ENCODE measurements at regions not wholly inside any gene's neighbourhood (a gene's known extent, or its start where the extent isn't known, plus 50 kb on each side); places are given as distances from the start of the nearest gene placed in this dataset.

DNA sequence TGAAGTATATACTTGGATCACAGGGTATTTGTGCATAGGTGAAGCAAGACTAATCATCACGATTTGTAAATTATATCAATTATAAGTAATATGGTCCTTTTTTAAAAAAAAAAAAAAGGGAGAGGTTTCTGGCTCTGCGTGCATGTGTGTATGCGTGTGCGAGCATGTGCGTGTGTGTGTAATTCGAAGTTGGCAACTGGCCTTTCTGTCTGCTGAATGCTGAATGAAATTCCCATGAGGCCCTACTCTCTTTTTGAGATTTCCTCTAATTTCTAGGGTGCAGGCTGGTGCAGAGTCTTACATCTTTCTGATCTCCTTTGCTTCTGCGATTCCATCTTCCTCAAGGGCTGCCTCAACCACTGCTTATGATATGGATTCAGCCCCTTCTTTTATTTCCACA is 212.2 kb downstream of the URB2 start:
- no peak overlapping the region for H3K4me3 ChIP-seq (ENCODE audit: low read depth, low read length)
- TF ChIP-seq, protein P1, sequence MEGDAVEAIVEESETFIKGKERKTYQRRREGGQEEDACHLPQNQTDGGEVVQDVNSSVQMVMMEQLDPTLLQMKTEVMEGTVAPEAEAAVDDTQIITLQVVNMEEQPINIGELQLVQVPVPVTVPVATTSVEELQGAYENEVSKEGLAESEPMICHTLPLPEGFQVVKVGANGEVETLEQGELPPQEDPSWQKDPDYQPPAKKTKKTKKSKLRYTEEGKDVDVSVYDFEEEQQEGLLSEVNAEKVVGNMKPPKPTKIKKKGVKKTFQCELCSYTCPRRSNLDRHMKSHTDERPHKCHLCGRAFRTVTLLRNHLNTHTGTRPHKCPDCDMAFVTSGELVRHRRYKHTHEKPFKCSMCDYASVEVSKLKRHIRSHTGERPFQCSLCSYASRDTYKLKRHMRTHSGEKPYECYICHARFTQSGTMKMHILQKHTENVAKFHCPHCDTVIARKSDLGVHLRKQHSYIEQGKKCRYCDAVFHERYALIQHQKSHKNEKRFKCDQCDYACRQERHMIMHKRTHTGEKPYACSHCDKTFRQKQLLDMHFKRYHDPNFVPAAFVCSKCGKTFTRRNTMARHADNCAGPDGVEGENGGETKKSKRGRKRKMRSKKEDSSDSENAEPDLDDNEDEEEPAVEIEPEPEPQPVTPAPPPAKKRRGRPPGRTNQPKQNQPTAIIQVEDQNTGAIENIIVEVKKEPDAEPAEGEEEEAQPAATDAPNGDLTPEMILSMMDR (IDR thresholded peaks at IDR 0.05; ENCODE audit: control insufficient read depth, extremely low read depth, insufficient read depth), result no peak
- no peak for DNase-seq (ENCODE audit: low read depth)

DNA sequence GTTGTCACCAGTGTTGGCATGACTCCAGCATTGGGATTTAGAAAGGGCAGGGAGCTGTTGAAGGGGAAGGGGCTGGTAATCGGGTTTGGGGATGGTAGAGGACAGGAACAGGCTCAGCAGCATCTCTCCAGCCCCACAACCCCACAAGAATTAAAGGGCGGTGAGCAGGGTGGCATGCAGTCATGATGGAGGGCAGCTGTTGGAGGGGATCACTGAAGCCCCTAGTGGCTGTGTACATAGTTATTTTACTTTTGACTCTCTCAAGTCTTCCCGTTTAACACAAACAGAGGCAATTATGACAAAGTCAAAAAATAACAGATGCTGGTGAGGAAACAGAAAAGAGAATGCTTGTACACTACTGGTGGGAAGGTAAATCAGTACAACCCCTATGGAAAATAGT is 213.8 kb downstream of the URB2 start:
- no peak overlapping the region for H3K4me3 ChIP-seq (ENCODE audit: low read depth, low read length)
- TF ChIP-seq, protein P1 (IDR thresholded peaks at IDR 0.05; ENCODE audit: control insufficient read depth, extremely low read depth, insufficient read depth), result no peak
- DNase-seq (ENCODE audit: low read depth), result no peak

DNA sequence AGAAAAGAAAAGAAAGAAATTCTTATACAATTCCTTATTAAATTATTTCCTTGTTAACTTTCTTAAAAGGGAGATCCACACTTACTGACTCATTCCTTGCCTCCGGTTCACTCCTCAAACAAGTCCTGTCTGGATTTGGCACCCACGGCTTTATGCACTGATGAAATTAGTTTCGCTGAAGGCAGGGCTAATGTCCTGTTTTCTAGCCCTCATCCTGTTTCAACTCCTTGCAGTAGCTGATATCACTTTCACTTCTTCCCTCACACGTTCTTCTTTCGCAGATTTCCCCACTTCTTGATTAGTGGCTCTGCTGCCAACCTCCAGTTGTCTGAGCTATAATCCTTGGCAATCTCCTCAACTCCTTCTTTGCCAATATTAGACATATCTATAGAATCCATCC is 215.2 kb downstream of the URB2 start:
- no peak for DNase-seq (ENCODE audit: low read depth)
- TF ChIP-seq, protein P1 (IDR thresholded peaks at IDR 0.05; ENCODE audit: control insufficient read depth, extremely low read depth, insufficient read depth), result no peak
- no peak overlapping the region for H3K4me3 ChIP-seq (ENCODE audit: low read depth, low read length)

DNA sequence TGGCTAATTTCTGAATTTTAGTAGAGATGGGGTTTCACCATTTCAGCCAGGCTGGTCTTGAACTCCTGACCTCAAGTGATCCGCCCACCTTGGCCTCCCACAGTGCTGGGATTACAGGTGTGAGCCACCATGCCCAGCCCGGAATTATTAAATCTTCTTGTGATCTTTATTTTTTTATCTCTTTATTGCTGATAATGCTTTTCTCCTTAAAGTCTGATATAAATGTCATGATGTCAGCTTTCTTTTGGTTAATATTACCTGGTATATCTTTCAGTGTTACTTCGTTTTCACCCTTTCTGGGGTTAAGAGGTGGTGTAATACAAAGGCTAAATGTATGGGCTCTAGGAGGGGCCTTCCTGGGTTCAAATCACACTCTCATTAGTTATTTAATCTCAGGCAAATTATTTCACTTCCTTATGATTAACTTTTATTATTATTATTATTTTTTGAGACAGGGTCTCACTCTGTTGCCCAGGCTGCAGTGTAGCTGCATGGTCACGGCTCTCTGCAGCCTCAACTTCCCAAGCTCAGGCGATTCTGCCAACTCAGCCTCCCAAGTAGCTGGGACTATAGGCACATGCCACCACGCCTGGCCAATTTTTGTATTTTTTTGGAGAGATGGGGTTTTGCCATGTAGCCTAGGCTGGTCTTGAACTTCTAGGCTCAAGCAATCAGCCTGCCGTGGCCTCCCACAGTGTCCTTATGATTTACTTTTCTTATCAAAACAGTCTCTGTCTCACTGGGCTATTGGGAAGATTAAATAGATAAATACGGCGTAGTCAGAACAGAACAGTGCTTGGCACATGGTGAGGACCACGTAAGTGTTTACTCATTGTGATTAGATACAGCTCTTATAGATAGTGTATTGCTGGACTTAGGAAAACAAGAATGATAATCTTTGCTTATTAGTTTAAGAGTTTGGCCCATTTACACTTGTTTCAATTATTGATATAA is 216.5 kb downstream of the URB2 start:
- DNase-seq (ENCODE audit: low read depth), result peak; percentile 70
- no peak overlapping the region for H3K4me3 ChIP-seq (ENCODE audit: low read depth, low read length)
- TF ChIP-seq, protein P1 (IDR thresholded peaks at IDR 0.05; ENCODE audit: control insufficient read depth, extremely low read depth, insufficient read depth), result no peak

DNA sequence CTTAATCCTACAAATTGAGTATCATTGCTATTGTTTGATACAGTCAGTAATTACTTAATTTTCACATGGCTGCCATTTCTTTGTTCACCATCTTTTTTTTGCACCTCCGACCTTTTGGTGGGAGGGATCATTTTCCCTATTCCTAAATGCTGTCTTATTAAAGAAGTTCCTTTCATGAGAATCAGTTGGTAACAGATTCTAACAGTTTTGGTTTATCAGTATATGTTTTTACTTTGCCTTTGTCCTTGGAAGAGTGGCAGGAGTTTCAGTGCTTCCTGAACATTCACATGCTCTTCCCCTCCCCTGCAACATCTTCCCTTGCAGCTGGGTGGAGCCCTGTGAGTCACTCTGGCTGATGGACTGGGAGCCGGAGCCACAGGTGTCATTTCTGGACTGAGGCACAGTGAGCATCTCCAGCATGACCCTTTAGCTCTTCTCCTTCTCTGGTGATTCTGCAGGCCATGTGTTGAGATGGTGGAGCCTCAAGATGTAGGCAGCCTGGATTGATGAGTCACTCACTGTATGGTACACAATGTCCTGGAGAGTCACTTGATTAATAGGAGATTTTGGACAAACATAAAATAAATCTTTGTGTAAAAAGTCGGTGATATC is 217.7 kb downstream of the URB2 start:
- TF ChIP-seq, protein P1 (IDR thresholded peaks at IDR 0.05; ENCODE audit: control insufficient read depth, extremely low read depth, insufficient read depth), result peak; percentile 53
- H3K4me3 ChIP-seq (ENCODE audit: low read depth, low read length), result no peak overlapping the region
- peak; percentile 75 for DNase-seq (ENCODE audit: low read depth)

DNA sequence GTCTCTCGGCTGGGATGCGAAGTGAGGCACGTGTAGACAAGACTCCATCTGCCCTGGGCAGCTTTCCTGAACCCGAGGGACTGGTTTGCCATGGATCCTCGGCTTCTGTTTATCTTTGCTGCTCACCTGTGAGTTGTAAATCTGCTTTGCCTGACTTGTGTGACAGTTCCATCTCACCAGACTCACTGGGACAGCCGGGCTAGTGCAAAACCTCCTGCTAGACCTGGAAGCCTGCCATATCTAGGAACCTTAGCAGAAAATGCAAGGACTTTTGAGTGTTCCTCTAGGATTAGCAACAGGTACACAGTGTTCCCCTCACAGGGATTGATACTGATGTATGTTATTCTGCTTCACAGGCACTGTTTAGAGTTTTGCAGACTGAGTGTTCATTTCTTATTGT is 218.6 kb downstream of the URB2 start:
- TF ChIP-seq, protein P1 (IDR thresholded peaks at IDR 0.05; ENCODE audit: control insufficient read depth, extremely low read depth, insufficient read depth), result no peak
- peak; percentile 98 for DNase-seq (ENCODE audit: low read depth)
- H3K4me3 ChIP-seq (ENCODE audit: low read depth, low read length), result no peak overlapping the region
